Endothelial cell of umbilical vein (primary cell): ENCODE measurements at regions not wholly inside any gene's neighbourhood (a gene's known extent, or its start where the extent isn't known, plus 50 kb on each side); places are given as distances from the start of the nearest gene placed in this dataset.

Experiments used
- BruUV-seq: library from RNA; stranded (reverse); fragments of 400-500 nt; replicated peaks from 2 replicates; lab custom pipeline; 2021; lab: Mats Ljungman, UMichigan
- CTCF ChIA-PET: fragments of 300-600, 350-600 bp; sonication (Branson Sonifier 250); formaldehyde crosslinking; loops from one replicate; lab custom pipeline; 2021; ENCODE audit warnings: antibody characterized with exemption, inconsistent platforms; lab: Charles Lee
- POLR2A ChIA-PET: fragments of 300-600, 350-600 bp; sonication (Branson Sonifier 250); formaldehyde crosslinking; loops from one replicate; lab custom pipeline; 2021; ENCODE audit warnings: antibody characterized with exemption, inconsistent platforms; lab: Charles Lee
- DNase-seq: peaks from one replicate; pipeline ENCODE4 v3.0.0-alpha.2; 2011; ENCODE audit warnings: low read depth, low spot score
- FAIRE-seq: peaks from 2 replicates; lab custom pipeline; 2011; peaks lifted over from hg19 to GRCh38; lab: Jason Lieb, UNC
- H2AFZ ChIP-seq: 2 replicates; pipeline ENCODE4 v1.6.0; 2012; ENCODE audit warnings: low read depth, low read length, control low read depth, inconsistent platforms
- H3K27ac ChIP-seq: 2 replicates; pipeline ENCODE4 v1.5.1; 2011; ENCODE audit warnings: low read depth, mild to moderate bottlenecking, control low read depth, low read length, moderate library complexity; ENCODE audit not compliant: insufficient read depth
- H3K27me3 ChIP-seq, 2 experiments: 2 replicates each; pipeline versions ENCODE4 v1.6.0 to v1.6.1; 2011; ENCODE audit warnings: low read length in 2 of 2, mixed read lengths in 1 of 2; ENCODE audit not compliant: control insufficient read depth in 2 of 2, insufficient read depth in 2 of 2
- H3K36me3 ChIP-seq, 2 experiments: 2 replicates in 1 of 2; 3 replicates in 1 of 2; pipeline ENCODE4 v1.5.1; 2011; ENCODE audit warnings: low read length in 2 of 2, mild to moderate bottlenecking in 1 of 2, moderate library complexity in 1 of 2; ENCODE audit not compliant: control insufficient read depth in 2 of 2, insufficient read depth in 2 of 2; ENCODE audit errors: extremely low read depth in 1 of 2
- H3K4me1 ChIP-seq: 3 replicates; pipeline ENCODE4 v1.5.1; 2011; ENCODE audit warnings: mild to moderate bottlenecking, low read length; ENCODE audit not compliant: control insufficient read depth, insufficient read depth; ENCODE audit errors: extremely low read depth
- H3K4me2 ChIP-seq: 2 replicates; pipeline ENCODE4 v1.6.1; 2011; ENCODE audit warnings: low read length, control low read depth, mixed read lengths; ENCODE audit not compliant: insufficient read depth
- H3K4me3 ChIP-seq, 3 experiments: fragments of 200-600 bp in 1 of 3; sonication (generic), shearing (Covaris generic) in 1 of 3; replicated peaks in 1 of 3; 2 replicates each; pipeline ENCODE4 v1.5.1; 2011 to 2016; ENCODE audit warnings: control low read depth in 3 of 3, low read length in 3 of 3, mild to moderate bottlenecking in 2 of 3, inconsistent platforms in 1 of 3, low read depth in 1 of 3, moderate library complexity in 1 of 3; ENCODE audit not compliant: insufficient read depth in 1 of 3
- H3K79me2 ChIP-seq: 2 replicates; pipeline ENCODE4 v1.6.0; 2012; ENCODE audit warnings: low read length, inconsistent platforms; ENCODE audit not compliant: control insufficient read depth, insufficient read depth
- H3K9ac ChIP-seq: replicated peaks from 2 replicates; pipeline ENCODE3; 2011; ENCODE audit warnings: low read length, control low read depth; ENCODE audit not compliant: insufficient read depth; ENCODE audit errors: extremely low read depth
- H3K9me1 ChIP-seq: replicated peaks from 3 replicates; pipeline ENCODE4 v1.6.0; 2011; ENCODE audit warnings: mild to moderate bottlenecking, low read length; ENCODE audit not compliant: control insufficient read depth, insufficient read depth; ENCODE audit errors: extremely low read depth
- H3K9me3 ChIP-seq: replicated peaks from 2 replicates; pipeline ENCODE4 v1.5.1; 2012; ENCODE audit warnings: low read length, inconsistent platforms; ENCODE audit not compliant: control insufficient read depth, insufficient read depth
- H4K20me1 ChIP-seq: replicated peaks from 2 replicates; pipeline ENCODE3; 2011; ENCODE audit warnings: mild to moderate bottlenecking, low read length; ENCODE audit not compliant: control insufficient read depth, insufficient read depth; ENCODE audit errors: extremely low read depth
- CTCF ChIP-seq, 2 donors: IDR thresholded peaks; 1 replicate in 1 of 2; 2 replicates in 1 of 2; pipeline ENCODE4 v1.5.1; 2011; ENCODE audit warnings: low read length in 2 of 2, mild to moderate bottlenecking in 2 of 2, moderate library complexity in 2 of 2, control low read depth in 1 of 2, inconsistent platforms in 1 of 2, low read depth in 1 of 2; ENCODE audit not compliant: insufficient read depth in 1 of 2; ENCODE audit errors: extremely low read depth in 1 of 2
- FOS ChIP-seq: IDR thresholded peaks from 2 replicates; pipeline ENCODE4 v1.6.1; 2011; ENCODE audit warnings: mild to moderate bottlenecking, low read length, moderate library complexity, borderline replicate concordance; ENCODE audit not compliant: insufficient read depth
- MAX ChIP-seq: IDR thresholded peaks from 2 replicates; pipeline ENCODE4 v1.6.1; 2011; ENCODE audit not compliant: insufficient read depth, insufficient read length
- MYC ChIP-seq: IDR thresholded peaks from one replicate; pipeline ENCODE4 v1.6.1; 2011; ENCODE audit warnings: mild to moderate bottlenecking, low read depth, low read length
- POLR2A ChIP-seq: IDR thresholded peaks from 2 replicates; pipeline ENCODE4 v1.6.1; 2012; ENCODE audit warnings: low read depth, mild to moderate bottlenecking, control low read depth, low read length
- POLR2AphosphoS5 ChIP-seq: IDR thresholded peaks from 2 replicates; pipeline ENCODE4 v1.6.1; 2012; ENCODE audit warnings: low read depth, mild to moderate bottlenecking, control low read depth, low read length, moderate library complexity; ENCODE audit not compliant: insufficient read depth
- dilution Hi-C: fragments of 300-500 bp; cut with MboI; formaldehyde crosslinking; loops from one replicate; pipeline ENCODE4 v1.15.0; 2019; ENCODE audit warnings: low sequenced_read_pairs; ENCODE audit not compliant: extremely low pct_ligation_motif_present
- intact Hi-C: fragments of 100-400 bp; cut with micrococcal nuclease; formaldehyde crosslinking; loops from one replicate; pipeline ENCODE4 v1.10.0; 2022

- no peaks in the 10 kb centered on the region for H3K36me3 ChIP-seq
- H3K9ac ChIP-seq = no peak overlapping the region
- H2AFZ ChIP-seq = no peak overlapping the region
- POLR2A ChIA-PET = no interaction called here
- H3K79me2 ChIP-seq = no peaks in the 10 kb centered on the region
- peaks cover 24% of the 10 kb centered on the region for H3K4me1 ChIP-seq
- H3K27me3 ChIP-seq = no peaks in the 10 kb centered on the region
- FAIRE-seq (no peak), DNase-seq (no peak)
- dilution Hi-C loops = loop anchor here (25.0 kb wide), 1 partner anchor 798 kb away; no protein-coding TSS in a partner anchor
- intact Hi-C loops = no loop called here
- no peak overlapping the region for H3K4me3 ChIP-seq
- H3K27ac ChIP-seq = no peak overlapping the region
- no TSS peak for BruUV-seq
- no peaks in the 10 kb centered on the region for H3K9me1 ChIP-seq
- no peaks in the 10 kb centered on the region for H4K20me1 ChIP-seq
- H3K9me3 ChIP-seq = no peaks in the 10 kb centered on the region
- TF ChIP-seq CTCF (IDR thresholded peaks at IDR 0.05; ENCODE audit: extremely low read depth in 1 of 2, insufficient read depth in 1 of 2, low read depth in 1 of 2, low read length in 2 of 2) = no peak
- no peak for TF ChIP-seq POLR2AphosphoS5
- H3K4me2 ChIP-seq = no peak overlapping the region
- CTCF ChIA-PET = no interaction called here
These were observed 61.1 kb upstream of the CDKN3 start for GRCh38 chr14:54335569-54336155.

- no peak for FAIRE-seq
- H3K4me3 ChIP-seq = no peak overlapping the region
- DNase-seq = no peak
- ChIA-PET CTCF (interaction anchor here (0.8 to 4.5 kb wide), 9 partner anchors 8 to 906 kb away, joined by 3 to 73 read pairs (median 18); no protein-coding TSS in a partner anchor), POLR2A (no interaction called here)
- no peaks in the 10 kb centered on the region for H3K27me3 ChIP-seq
- H3K27ac ChIP-seq = no peak overlapping the region
- no TSS peak for BruUV-seq
- dilution Hi-C loops (loop anchor here (25.0 kb wide), 1 partner anchor 800 kb away; no protein-coding TSS in a partner anchor), intact Hi-C loops (no loop called here)
- H3K4me1 ChIP-seq = peaks cover 8% of the 10 kb centered on the region
- H3K36me3 ChIP-seq = no peaks in the 10 kb centered on the region
- H3K9ac ChIP-seq = no peak overlapping the region
- TF ChIP-seq POLR2A (no peak), MYC (no peak), FOS (no peak), MAX (no peak), POLR2AphosphoS5 (no peak), CTCF (IDR thresholded peaks at IDR 0.05; ENCODE audit: extremely low read depth in 1 of 2, insufficient read depth in 1 of 2, low read depth in 1 of 2, low read length in 2 of 2) (no peak)
- no peak overlapping the region for H2AFZ ChIP-seq
- no peaks in the 10 kb centered on the region for H4K20me1 ChIP-seq
- no peaks in the 10 kb centered on the region for H3K79me2 ChIP-seq
- no peaks in the 10 kb centered on the region for H3K9me1 ChIP-seq
- H3K9me3 ChIP-seq = no peaks in the 10 kb centered on the region
- H3K4me2 ChIP-seq = no peak overlapping the region
These were observed 59.5 kb upstream of the CDKN3 start for GRCh38 chr14:54337314-54337713.
